Stimulated activated naive CD8-positive, alpha-beta T cell treated with anti-CD3 and anti-CD28 coated beads, Interleukin-15, Interleukin-2, amounts not matched to agents 100 U/mL and 50 U/mL, for 24 hours (primary cell): ENCODE measurements at regions not wholly inside any gene's neighbourhood (a gene's known extent, or its start where the extent isn't known, plus 50 kb on each side); places are given as distances from the start of the nearest gene placed in this dataset.
A peak's percentile ranks its signal among the peaks of the same experiment; 100 is the strongest.

Experiments
- ATAC-seq: fragments of 150-1000 bp; cut with Tn5 transposase; one replicate; pipeline ENCODE4 v1.10.0; 2021
- DNase-seq: peaks from one replicate; pipeline ENCODE4 v3.0.0; 2021

DNA sequence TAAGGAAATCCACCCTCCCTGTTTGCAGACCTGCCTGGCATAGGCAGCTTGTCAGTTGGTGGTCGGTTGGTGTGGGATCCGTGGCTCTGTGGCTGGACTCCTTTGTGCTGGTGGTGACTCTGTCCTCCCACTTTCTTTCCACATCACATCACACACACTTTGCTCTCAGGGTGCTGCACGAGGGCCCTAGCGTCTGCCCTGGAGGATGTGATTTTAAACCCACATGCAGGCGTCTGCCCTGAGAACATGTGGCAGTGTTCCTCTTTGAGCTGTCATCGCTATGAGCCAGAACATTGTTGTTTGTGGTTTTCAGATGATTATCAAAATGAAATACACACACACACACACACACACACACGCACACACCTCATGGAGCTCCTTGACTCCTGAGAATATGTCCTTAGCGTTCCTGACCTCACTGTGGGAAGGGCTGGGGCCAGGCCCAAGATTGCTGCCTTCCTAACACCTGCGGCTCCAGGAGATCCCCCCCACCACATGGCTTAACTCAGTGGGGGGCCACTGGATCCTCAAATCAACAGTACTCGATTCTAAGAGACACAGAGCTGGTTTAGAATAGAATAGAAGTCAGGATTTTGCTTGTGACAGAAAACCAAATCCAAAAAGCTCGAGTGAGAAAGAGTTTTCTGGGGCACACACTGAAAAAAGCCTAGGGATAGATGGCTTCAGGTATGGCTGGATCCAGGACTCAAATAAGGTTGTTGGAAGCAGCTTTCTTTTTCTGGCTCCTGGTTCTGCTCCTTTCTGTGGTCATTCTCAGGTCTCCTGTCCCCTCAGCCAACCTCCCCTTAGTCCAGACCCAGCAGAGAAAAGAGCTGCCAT, 54.8 kb downstream of the RTP5 start:
- peak; percentile 15 for DNase-seq
- ATAC-seq: peak; percentile 30

GRCh38 chr2:241924909-241925250, 55.4 kb downstream of the RTP5 start:
- DNase-seq (no peak), ATAC-seq (no peak)

DNA sequence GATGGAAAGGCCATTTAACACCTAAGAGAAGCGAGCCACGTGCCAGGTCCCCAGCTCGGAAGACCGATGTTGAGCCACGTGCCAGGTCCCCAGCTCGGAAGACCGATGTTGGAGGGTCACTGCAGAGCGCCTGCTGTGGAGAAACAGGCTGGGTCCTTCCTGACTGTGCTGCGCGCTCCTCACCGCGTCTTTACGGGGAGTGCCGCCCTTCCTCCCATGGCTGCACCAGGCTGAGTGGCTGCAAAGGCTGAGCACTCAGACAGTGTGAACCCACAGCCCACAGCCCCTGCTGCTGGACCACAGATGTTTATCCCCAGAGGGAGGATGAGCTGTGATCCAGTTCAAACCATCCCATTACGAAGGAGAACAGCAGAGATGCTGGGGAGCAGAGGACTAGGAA, 55.7 kb downstream of the RTP5 start:
- no peak for ATAC-seq
- DNase-seq: no peak

- DNase-seq: no peak
- ATAC-seq: peak; percentile 28
Observed at GRCh38 chr2:241925821-241926441, 56.4 kb downstream of the RTP5 start.

GRCh38 chr2:241926541-241927311, 57.2 kb downstream of the RTP5 start:
- DNase-seq (no peak), ATAC-seq (no peak)

DNA sequence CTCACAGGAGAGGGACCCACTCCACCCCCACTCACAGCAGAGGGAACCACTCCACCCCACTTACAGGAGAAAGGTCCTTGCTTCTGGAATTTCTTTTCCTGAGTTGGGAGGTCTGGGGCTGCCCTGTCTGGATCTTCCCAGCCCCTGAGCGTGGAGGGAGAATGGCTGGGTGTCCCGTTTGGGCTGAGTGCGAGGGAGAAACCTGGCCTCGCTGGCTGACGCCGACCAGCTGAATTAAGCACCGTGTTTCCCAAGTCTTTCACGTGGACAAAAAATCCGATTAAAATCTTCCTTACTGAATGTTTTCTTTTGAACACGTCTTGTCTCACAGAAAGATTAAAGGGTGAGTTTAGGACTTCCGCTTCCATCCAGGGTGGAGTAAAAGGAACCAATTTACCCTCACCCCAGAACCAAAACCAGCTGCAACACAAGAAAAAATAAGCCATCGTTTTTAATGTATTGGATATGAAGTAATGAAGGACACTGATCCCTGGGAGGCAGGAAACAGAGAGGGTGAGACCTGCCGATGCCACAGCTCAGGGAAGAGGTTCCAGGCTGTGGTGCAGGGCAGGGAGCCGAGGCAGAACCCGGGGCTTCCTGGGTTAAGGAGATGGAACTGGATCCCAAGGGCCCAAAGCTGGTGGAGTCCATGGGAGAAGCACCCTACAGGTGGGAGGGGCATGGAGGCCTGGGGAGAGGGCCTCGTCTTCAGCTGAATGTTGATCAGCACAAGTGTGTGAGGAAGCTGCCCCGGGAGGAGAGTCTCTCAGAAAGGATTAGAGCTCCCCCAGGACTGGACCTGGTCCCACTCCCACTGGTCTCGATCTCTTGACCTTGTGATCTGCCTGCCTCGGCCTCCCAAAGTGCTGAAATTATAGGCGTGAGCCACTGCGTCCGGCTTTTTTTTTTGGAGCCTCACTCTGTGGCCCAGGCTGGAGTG, 60.3 kb downstream of the RTP5 start:
- DNase-seq: no peak
- ATAC-seq: no peak

- ATAC-seq: peak; percentile 23
- no peak for DNase-seq
Observed at GRCh38 chr2:241931084-241931975, 61.8 kb downstream of the RTP5 start.

GRCh38 chr2:241931976-241932898, 62.7 kb downstream of the RTP5 start:
- DNase-seq: no peak
- no peak for ATAC-seq

GRCh38 chr2:241932899-241933178, 63.3 kb downstream of the RTP5 start:
- DNase-seq (no peak), ATAC-seq (no peak)

DNA sequence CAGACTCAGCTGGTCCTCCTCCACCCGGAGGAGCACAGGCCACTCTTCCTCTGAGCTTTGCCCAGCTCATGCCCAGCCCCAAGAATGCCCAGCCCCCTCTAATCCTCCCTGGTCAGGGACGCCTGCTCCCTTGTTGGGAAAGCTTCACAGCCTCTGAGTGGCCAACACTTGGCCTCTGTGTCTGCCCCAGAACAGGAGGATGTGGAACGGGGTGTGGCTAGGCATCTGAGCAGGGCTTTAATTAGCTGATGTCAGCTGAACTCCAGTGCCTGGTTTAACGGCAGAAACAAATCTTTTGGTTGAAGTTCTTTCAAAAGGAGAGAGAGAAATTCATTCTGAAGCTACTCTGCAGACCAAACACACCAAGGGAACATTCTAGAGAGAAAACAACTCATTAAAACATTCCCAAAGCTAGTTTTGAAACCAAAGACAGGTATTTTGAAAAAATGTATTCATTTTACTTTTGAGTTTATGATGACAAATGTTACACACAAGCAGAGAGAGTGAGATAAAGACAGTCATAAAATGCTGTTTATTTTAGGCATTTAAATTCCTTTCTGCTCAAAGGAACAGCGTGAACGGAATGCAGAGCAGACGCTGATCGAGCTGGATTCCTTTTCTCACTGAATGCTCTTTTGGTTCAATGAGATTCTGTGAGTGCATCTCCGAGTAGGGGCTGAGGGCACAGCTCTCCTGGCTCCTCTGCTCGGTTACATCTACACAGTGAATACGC, 63.8 kb downstream of the RTP5 start:
- DNase-seq (no peak), ATAC-seq (no peak)

- no peak for ATAC-seq
- DNase-seq: no peak
Observed at GRCh38 chr2:241935314-241935713, 65.8 kb downstream of the RTP5 start.

GRCh38 chr2:241935774-241936173, 66.2 kb downstream of the RTP5 start:
- ATAC-seq: no peak
- DNase-seq: no peak

- DNase-seq (no peak), ATAC-seq (no peak)
Observed at GRCh38 chr2:241936457-241937133, 67.1 kb downstream of the RTP5 start.

GRCh38 chr2:241937297-241937696, 67.8 kb downstream of the RTP5 start:
- DNase-seq (no peak), ATAC-seq (no peak)

- DNase-seq (no peak), ATAC-seq (no peak)
Observed at GRCh38 chr2:241939541-241939940, 70.0 kb downstream of the RTP5 start.

- no peak for ATAC-seq
- no peak for DNase-seq
Observed at GRCh38 chr2:241940329-241940728, 70.8 kb downstream of the RTP5 start.

DNA sequence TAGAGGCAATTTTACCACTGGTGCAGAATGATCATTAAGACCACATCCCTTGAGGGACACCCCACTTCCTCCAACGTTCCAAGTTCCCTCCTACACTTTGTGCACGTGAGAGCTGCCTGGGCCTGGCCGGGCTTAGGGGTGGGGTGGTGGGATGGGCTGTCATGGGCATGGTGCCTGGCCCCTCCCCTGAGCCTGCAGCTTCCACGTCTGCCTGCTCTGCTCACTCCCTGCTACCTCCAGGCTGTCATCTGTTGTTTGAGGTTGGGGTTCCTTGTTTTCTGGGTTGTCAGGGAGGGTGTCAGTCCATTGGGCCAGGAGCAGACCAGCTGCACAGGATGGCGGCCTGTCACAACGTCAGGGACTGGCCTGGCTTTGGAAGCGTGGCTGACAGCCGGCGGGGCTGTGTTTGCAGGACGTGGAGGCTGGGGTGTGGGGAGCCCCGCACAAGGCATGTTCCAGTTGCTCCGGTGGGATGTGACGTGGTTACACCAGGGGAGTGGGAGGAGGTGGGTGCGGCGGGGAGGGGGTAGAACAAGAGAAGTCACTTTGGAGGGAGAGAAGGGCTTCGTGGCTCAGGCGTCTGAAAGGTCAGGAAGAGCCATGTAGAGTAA, 72.3 kb downstream of the RTP5 start:
- ATAC-seq (no peak), DNase-seq (no peak)

DNA sequence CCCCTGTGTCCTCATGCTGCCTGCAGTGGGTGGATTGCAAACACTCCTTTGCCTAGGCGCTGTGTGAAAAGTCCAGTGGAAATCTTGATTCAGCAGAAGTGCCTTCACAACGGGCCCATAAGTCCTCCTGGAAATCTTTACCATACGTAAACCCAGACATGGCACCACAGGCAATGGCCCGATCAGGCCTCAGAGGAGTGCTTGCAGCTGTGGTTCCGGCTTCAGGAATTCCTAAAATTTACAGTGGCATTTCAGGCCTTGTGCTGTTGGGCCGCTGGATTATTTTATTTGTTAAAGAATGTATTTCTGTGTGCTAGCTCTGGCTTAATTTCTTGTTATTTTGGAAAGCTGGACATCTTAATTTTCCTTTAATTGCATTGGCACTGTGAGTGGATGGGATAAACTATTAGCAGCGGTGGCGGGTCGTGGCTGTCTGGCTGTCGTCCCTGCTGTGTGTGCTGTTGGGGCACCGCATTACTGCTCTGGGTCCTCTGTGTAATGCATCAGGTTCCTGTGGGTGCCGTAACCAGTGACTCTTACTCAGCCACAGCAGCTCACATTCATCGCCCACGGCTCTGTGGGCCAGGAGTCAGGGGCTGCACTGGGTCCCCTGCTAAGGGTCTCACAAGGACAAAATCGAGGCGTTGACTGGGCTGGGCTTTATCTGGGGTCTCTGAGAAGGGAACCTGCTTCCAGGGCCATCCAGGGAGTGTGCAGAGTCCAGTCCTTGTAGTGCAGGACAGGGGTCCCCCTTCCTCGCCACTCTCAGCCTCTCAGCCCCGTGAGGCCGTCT, 73.1 kb downstream of the RTP5 start:
- ATAC-seq (no peak), DNase-seq (no peak)
